ENCODE measurements at regions not wholly inside any gene's neighbourhood (a gene's known extent, or its start where the extent isn't known, plus 50 kb on each side); places are given as distances from the start of the nearest gene placed in this dataset.

DNA sequence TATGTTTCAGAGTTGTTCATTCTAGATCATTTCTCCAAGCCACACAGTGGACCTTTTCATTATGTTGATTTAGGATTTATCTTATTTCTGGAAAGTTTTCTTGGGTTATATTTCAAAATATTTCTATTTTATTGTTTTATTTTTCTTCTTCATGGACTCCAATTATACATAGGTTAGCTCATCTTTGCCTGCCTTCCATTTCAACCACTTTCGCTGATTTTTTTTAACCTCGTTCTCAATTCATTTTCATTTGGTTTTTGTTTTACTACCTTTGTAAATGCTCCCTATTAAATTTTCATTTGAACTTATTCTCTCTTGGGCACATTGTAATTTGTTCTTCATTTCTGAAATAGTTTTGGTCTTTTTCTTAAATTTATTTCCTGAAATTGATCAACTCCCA lies 169.0 kb upstream of the PITX1 start:
- DNase-seq = no peak

DNA sequence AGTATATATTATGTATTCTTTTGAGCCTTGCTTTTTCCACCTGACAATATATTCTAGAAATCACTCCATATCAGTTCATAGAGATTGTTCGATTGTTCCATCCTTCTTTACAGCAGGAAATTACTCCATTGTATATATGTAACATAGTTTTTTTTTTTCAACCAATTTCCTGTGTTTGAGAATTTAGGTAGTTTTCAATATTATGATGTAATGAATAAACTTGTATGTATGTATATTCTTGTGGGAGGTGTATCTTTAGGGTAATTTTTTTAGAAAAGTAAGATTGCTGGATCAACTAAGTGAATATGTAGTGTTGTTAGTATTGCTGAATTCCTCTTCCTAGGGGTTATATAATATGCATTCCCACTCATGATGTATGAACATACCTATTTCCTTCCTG lies 165.9 kb upstream of the PITX1 start:
- no peak for DNase-seq

DNA sequence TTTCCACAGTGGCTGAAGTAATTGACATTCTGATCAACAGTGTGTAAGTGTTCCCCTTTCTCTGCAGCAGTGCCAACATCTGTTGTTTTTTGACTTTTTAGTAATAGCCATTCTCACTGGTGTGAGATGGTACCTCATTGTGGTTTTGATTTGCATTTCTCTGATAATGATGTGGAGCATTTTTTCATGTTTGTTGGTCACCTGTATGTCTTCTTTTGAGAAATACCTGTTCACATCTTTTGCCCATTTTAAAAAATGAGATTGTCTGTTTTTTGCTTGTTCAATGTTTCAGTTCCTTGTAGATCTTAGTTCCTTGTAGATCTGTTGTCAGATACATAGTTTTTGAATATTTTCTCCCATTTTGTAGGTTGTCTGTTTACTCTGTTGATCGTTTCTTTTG lies 162.5 kb upstream of the PITX1 start:
- no peak for DNase-seq

DNA sequence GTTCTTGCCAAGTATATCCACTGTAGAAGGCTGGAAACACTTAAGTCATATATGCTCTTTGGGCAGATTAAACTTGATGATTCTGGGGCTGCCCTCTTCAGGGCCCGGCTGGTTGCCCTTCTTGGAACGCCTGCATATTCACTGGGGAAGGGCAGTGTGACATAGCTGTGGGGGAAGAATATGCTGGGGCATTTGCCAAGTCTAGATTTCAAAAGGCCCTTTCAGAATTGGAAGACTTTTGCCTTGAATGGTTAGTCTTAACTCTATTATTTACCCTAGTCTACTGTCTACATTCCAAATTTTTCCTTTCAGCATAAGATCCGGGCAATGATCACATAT lies 161.2 kb upstream of the PITX1 start:
- no peak for DNase-seq

DNA sequence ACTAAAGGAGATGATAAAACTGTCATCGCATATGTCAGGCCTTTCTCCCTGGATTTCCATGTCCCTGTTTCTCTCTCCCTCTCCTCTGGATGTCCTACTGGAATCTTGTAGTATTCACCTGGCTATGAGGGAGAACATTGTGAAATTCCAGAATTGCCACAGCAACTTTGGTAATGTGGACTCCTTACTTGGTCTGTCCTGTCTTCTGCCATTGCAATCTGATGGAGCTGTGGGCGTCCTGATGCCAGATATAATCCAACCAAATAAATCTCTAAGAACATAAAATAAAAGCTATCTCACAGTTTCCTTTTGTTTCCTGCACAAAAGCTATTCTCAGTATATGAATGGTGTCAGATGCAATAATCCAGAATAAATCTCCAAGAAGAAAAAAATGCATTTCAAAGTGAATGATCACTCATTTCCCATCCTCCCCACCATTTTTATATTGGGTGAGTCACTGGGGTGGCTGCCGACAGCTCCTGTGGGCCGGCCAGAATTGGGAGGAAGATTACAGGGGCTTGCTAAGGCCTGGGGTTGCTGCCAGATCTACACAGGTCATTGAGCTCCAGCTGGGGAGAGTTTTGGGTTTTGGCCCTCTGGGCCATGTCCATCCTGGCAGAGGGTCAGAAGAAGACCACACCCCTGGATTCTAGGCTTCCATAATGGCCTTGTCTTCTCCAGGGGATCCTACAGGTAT lies 160.7 kb upstream of the PITX1 start:
- no peak for DNase-seq

DNA sequence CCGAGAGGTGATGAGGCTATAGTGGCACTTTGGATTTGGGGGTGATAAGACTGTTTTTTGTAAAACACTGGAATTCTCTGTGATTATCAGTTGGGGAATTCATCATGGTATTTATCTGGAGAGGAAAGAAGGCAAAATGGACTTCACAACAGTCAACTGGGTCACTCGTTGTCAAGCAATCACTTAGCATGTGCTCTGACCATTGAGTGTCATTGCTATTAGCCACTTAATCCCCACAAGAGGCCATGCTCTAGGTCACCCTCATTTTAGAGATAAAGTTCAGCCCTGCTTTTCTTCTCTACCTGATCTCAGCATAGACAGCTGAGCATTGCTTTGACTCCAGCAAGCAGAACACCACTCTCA lies 160.1 kb upstream of the PITX1 start:
- DNase-seq = no peak

DNA sequence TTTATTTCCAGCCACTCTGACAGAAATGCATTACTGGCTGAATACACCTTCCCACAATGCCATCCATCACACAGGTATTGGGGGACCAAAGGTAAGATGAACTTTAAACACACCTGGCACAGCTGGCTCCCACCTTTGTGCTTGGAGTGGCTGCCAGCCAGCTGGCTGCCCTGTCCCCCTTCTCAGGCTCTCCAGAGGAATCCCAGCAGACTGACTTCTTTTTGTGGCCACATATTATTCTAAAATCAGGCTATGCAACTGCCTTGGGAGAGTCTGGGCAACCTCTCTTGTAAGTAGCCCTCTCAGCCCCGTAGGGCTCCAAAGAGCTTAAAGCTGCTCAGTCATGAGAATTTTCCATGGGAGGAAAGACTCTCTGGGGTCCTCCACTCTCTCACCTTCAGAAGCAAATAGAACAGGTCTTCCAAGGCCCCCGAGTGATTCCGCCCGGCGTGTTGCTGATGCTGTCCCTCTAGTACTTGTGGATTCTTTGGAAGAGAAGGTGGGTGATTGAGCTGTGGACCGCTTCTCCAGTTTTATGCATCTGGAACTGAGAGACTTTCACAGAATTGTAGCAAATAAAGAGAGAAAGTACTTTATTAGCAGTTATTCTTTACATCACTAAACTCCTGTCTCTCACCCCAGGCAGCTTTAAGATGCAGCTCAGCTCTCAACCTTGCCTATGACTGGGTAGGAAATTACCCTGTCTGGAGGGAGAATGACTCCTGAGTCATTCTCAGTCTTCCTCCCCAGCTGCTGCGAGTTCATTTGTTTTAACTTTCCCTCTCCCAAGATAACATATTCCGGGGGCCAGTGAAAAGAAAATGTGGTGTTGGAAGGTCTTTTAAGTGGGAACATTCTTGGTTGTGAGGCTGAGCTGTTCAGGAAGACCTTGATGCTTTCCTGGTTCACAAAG lies 159.4 kb upstream of the PITX1 start:
- DNase-seq = no peak

DNA sequence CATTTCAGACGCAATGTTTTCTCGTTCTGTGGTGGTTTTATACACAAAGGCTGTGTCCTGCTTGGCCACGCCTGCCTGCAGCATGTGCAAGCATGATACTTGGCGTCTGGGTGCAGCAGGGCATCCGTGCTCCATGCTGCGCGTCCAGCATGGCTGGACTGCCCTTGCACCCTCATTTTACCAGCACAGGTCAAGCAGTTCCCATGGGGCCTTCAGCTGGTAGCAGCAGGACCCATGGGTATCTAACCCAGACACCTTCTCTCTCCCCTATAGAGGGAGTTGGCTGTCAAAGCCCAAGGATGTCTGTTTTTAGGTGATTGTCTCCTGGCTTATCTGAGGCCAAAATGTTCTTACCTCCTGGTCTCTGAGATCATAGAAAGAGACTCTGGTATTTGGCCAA lies 158.3 kb upstream of the PITX1 start:
- DNase-seq = no peak

DNA sequence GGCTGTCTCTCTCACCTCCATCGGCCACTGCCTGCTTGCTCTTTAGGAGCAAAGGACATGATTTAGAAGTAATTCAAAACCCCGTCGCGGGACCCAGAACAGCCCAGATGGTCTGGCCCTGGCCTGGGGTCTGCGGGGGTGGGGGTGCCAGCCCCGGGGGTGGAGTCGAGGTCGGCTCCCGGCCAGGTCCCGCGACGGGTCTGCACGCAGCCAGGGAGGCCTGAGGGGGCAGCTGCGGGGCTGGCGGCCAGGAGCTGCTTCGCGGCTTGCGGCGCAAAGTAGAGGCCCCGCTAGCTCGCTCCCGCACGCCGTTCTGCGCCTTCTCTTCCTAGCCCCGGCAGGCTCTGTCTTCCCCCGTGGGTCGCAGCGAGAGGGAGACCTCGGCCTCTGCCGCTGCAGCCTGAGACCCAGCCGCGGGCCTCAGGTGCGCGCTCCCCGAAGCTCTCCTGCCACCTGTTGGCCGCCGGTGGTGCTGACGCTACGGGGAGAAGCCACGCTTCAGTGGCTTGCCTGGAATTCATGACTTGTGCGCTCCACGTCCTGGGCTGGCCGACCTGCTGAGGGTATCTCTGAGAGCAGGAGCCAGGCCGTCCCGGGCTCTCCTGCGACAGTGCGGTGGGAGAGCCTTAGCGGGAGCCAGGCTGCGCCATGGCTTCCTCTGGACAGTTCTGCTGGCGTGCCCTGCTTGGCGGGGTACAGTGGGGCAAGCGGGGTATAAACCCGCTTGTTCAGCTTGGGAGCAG lies 157.2 kb upstream of the PITX1 start:
- peak; percentile 81 for DNase-seq

DNA sequence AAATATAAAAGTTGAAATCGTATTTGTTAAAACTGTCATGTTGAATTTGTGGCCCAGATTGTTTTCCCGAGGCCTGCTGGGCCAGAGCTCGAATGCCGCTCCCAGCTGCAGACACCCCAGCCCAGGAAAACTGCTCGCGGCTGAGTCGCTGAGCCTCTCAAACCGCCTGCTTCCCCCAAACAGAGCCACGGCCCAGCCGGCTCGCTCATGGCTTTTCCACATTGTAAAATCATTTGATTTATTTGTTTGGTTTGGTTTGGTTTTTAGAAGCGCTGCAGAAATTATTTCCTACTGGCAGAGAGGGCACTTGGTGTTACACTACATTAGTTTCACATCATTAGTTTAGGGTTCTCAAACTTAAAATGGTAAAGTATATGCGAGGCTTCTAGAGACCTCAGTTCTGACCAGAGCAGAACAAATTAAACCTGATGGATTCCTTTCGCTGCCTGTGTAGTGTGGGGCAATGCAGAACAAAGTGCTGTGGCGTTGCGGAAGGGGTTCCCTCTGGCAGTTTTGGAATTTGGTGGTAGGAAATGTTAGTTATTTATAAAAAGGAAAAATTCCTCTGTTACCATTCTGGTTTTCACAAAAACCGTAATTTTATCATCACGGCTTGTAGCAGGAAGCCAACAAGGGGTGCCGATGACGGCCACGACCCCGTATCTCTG lies 156.5 kb upstream of the PITX1 start:
- no peak for DNase-seq

DNA sequence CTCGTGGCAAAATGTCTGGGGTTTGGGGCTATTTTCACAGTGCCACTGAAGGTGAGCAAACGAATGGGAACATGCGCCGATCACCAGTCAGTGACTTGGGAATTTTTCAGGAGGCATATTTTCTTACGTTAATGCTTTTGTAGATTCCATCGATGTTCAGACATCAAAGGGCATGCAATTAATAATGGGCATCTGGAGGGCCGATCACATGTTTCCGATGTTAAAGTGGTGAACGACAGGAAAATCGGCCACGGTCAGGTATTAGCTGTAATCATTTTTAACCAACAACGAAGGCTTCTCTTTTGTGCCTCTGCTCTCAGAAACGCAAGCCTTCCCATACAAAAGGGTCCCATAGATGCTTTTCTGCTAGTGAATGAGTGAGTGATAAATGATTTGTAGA lies 155.0 kb upstream of the PITX1 start:
- DNase-seq = no peak

DNA sequence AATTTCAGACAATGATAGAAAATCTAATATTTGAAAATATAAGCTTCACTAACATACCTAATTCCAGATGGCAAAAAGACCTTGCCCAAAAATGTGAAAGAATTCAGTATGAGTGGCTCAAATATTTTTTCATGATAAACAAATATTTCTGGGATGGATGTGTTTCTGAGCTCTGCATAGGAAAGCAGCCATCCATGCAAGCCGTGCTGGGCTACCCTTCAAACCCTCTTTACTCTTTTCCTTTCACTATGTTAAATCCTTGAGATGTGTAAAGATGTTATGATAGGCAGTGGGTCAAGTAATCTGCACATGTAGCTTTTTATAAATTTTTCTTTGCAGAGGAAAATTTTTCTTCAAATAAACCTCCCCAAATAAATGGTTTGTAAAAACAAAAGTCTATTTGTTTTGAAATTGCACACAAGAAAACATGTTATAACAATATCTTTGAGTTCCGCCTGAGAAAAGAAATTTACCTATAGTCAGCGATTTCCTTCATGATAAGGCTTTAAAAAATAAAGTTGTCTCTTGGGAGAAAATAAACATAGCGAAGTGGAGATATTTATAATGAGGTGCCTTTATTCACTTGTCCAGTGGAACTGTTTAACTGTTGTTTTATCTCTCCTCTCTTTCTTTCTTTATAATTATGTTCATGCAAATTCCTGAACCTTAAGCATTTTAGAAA lies 154.3 kb upstream of the PITX1 start:
- no peak for DNase-seq

DNA sequence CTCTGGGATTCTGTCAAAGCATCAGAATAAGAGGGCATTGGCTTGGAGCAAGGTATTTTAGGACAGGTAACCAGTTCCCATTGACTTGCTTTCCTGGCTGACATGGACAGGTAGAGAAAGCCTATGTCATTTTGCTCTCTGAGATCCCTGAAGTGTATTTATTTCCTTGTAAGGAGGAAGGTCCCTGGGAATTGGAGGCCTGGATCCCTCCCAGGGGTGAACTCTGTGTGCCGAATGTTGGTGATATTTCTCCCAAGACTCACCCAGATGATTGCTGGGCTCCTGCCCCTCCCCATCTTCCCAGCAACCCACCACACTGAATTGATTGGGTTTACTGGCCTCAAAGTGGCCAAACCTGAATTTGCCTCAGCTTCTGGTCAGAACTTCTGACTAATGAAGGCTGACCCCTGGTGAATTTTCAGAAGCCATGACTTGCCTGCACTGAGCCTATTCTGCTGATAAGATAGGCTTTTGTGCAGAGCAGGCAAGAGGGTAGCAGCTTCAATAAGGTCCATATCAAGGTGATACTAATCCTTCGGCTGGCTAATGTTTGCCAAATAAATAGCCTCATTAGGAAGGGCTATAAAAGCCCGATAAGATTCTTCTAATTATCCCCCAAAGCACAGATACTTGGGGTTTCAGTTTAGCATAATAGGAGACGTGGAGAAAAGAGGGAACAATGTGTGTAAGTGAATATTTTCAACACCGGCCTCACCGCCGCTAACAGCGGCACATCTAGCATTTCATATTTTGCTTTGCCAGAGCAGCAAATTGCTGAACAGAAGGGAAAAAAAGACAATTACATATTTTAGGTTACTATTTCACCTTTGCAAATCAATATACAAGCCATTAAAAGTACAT lies 152.9 kb upstream of the PITX1 start:
- no peak for DNase-seq

DNA sequence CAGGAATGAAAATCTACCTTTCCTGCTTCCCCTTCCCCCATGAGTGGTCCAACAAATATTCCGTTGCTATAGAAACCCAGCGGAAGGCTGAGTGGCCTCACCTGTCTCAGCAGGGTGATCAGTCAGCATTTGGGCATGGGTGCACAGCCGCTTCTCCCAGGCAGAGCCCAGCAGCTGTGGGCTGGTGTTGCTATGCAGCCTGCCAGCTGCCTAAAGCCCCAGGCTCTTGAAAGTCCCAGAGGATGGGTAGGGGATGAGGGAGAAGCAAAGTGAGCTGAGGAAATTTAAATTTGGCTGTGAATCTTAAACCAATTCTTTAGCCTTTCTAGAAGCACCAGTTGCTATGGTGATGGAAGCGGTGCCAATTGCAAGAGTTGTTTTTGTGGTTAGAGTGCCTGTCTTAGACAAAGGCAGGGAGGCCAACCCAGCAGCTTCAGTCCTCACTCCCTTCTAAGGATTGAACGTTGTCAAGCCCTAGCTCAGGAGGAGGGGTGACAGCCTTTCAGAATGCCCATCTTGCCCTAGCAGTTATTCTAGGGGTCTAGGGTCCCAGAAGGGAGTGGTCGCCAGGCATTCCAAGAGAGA lies 151.5 kb upstream of the PITX1 start:
- no peak for DNase-seq

DNA sequence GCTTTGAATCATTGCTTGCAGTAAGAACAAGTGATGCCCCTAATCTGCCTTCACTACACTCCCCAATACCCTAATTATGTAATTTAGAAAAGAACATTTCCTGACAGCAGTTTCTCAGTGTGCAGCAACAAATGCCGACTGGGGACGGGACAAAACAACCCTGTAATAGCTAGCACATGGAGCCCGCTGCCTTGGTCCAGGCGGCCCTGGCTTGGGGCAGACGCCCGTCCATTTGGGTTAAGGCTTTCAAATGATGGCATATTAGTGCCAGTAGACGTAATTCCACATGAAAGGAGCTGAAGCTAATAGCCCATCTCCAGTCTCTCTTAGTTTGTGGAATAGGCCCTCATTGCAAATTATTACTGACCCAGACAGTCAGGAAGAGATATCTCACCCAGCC lies 150.6 kb upstream of the PITX1 start:
- DNase-seq = no peak

DNA sequence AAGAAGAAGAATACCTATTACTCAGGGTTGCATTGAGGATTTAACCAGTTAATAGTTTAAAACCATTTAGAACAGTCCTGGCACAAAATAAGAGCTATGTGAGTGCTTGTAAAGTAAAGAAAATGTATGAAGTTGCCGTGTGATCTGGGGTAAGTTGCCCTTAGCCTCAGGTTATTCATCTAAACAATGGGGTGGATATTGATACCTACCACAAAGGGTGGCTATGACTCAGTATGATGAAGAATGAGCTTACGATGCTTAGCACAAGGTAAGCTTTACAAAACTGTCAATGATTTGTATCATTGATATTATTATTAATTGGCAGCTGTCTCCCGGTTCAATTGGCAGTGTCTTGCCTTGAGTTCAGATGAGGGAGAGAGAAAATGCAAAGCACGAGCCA lies 149.4 kb upstream of the PITX1 start:
- no peak for DNase-seq

DNA sequence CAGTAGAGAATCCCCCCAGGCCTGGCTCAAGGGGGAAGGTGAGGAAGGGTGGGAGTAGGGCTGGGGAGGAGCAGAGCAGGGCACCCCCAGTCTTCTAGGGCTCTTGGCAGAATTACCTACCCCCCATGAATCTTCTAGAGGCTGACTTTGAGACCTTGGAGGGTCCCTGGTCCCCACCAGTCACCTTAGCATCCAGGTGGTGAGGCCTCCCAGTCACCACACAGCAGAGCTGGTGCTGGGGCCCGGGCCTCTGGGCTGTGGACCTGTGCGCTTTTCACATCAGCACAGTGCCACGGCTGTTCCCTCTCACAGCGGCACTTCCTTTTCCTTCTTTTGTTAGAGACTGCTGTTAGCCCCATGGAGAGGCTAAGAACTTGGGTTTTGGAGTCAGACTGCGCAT lies 148.6 kb upstream of the PITX1 start:
- no peak for DNase-seq

DNA sequence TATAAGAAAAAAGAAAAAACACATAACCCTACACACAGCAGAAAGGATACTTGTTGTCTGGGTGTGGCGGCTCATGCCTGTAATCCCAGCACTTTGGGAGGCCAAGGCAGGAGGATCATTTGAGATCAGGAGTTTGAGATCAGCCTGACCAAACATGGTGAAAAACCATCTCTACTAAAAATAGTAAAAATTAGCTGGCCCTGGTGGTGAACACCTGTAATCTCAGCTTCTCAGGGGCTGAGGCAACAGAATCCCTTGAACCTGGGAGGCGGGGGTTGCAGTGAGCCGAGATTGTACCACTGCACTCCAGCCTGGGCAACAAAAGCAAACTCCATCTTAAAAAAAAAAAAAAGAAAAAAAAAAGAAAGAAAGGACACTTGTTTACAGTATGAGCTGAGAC lies 147.6 kb upstream of the PITX1 start:
- DNase-seq = no peak

DNA sequence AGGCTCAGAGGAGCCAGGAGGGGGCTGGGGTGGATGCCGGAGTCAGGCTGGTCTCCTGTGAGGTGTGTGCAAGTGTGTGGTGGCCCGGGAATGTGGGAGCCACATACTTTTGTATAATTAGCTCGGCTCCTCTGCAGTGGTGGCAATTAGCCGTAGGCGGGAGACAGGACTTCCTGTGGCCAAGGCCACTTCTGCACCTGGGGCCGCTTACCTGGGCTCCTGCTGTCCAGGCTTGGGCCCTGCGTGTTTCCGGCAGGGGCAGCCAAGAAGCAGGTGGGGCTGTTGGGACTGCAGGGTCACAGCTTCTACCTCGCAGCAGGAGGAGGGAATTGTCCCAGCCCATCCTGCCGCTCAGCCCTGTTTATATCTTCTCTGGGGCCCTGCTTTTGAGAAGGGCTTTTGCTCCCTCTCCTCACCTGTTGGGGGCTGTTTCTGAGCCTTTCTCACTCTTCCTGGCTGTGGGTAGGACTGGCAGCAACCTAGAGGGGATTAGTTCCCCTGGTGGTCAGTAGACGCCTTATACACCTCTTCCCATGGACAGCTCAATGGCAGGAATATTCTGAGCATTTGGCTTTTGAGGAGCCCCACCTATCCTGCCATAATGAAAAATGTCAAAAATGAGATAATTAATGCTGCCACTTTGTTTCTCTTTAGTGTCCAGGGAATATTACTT lies 145.4 kb upstream of the PITX1 start:
- no peak for DNase-seq

DNA sequence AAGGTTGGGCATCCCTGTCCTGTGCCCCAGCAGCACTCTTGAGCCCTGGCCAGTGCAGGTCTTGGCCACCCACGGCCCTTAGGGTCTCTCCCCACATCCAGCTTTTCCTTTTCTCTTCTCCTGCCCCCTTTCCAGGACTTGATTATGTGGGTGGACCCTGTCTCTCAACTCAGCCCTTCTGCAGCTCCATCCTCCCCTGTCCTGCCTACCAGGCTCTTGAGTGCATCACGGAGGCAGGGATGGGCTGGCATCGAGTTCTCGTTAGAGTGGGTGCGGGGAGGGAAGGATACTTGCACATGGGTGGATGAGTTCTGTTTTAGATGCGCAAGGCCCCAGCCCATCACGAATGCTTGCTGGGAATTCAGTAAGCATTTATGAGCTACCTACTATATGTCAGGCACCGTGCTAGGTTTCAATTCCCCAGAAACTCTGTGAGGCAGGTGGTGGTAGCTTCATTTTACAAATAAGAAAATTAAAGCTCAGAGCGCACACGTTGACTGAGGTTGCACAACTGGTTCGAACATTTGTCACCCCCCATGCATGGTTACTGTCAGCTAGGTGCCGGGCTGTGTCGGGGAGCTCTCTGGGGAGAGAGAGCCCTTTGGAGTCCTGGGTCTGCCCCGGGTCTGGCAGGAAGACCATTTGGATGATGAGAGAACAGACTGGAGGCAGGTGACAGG lies 144.6 kb upstream of the PITX1 start:
- DNase-seq = no peak

All from suppressor macrophage treated with lipopolysaccharide for 4 hours (primary cell).